ENCODE measurements at regions not wholly inside any gene's neighbourhood (a gene's known extent, or its start where the extent isn't known, plus 50 kb on each side); places are given as distances from the start of the nearest gene placed in this dataset.

DNA sequence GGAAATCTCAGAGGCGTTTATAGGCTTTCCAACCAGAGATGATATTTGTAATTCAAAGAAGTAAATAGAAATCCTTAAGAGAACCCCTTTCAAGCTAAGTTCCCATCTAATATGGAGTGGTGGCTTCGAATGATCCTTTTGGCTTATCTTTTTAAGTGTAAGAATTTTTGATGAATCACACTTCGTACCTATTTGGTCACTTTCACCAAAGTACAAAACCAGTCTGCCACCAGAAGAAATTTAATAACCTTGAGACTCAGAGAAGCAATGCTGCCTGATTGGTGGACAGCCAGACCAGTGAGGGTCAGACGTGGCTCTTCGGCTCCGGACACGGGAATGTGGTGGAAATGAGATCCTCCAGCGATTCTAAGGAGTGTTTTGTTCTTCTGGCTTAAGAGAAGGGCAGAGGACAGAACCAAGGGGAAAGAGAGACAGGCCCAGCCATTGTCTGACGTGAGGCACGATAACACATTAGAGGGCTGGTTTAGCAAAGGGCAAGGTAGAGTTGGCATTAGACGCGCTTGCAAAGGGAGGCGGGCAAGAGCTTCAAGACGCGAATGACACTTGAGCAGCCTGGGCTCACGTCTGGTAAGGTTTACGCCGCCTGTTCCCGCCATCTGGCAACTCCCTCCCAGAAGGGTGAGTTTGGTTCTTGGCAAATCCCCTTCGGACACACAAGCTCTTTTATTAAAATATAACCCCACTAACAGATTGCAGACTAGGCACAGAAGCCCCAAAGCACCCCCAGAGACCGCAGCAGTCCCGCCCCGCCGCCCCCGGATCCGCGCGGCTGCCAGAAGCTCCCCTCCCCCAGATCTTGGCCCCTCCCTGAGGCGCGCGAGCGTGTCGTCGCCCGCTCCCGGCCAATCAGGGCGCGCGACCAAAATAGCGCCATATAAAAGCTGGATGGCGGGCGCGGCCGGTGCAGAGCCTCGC, 50.0 kb upstream of the EZR start (continued):
- TF ChIP-seq, protein P1, sequence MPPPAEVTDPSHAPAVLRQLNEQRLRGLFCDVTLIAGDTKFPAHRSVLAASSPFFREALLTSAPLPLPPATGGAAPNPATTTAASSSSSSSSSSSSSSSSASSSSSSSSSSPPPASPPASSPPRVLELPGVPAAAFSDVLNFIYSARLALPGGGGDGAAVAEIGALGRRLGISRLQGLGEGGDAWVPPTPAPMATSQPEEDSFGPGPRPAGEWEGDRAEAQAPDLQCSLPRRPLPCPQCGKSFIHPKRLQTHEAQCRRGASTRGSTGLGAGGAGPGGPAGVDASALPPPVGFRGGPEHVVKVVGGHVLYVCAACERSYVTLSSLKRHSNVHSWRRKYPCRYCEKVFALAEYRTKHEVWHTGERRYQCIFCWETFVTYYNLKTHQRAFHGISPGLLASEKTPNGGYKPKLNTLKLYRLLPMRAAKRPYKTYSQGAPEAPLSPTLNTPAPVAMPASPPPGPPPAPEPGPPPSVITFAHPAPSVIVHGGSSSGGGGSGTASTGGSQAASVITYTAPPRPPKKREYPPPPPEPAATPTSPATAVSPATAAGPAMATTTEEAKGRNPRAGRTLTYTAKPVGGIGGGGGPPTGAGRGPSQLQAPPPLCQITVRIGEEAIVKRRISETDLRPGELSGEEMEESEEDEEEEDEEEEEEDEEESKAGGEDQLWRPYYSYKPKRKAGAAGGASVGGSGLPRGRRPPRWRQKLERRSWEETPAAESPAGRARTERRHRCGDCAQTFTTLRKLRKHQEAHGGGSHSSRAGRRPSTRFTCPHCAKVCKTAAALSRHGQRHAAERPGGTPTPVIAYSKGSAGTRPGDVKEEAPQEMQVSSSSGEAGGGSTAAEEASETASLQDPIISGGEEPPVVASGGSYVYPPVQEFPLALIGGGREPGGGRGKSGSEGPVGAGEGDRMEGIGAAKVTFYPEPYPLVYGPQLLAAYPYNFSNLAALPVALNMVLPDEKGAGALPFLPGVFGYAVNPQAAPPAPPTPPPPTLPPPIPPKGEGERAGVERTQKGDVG (CRISPR knock-in tag; IDR thresholded peaks at IDR 0.05) = no peak
- TF ChIP-seq, protein P2, sequence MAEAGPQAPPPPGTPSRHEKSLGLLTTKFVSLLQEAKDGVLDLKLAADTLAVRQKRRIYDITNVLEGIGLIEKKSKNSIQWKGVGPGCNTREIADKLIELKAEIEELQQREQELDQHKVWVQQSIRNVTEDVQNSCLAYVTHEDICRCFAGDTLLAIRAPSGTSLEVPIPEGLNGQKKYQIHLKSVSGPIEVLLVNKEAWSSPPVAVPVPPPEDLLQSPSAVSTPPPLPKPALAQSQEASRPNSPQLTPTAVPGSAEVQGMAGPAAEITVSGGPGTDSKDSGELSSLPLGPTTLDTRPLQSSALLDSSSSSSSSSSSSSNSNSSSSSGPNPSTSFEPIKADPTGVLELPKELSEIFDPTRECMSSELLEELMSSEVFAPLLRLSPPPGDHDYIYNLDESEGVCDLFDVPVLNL (IDR thresholded peaks at IDR 0.05; ENCODE audit: low read depth, low read length) = peak; percentile 61; the same call in 1 of the 2 replicates
- no peak for TF ChIP-seq CHD4 (IDR thresholded peaks at IDR 0.05)
- TF ChIP-seq ESRRA (IDR thresholded peaks at IDR 0.05; ENCODE audit: low read length) = 0 out of 2 replicates have a peak, but pooled peaks have one; percentile 4
- 0 out of 4 replicates have a peak, but pooled peaks of 1 of the 2 experiments have one; percentile 16 for TF ChIP-seq BHLHE40 (IDR thresholded peaks at IDR 0.05; ENCODE audit: borderline replicate concordance in 1 of 2, low read depth in 2 of 2, low read length in 1 of 2)
- TF ChIP-seq, protein P3, sequence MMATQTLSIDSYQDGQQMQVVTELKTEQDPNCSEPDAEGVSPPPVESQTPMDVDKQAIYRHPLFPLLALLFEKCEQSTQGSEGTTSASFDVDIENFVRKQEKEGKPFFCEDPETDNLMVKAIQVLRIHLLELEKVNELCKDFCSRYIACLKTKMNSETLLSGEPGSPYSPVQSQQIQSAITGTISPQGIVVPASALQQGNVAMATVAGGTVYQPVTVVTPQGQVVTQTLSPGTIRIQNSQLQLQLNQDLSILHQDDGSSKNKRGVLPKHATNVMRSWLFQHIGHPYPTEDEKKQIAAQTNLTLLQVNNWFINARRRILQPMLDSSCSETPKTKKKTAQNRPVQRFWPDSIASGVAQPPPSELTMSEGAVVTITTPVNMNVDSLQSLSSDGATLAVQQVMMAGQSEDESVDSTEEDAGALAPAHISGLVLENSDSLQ (IDR thresholded peaks at IDR 0.05) = peak; percentile 19; the same call in 1 of the 2 replicates
- no peak for TF ChIP-seq ETV6 (conservative IDR thresholded peaks at IDR 0.05 in 1 of 2, IDR thresholded peaks at IDR 0.05 in 1 of 2; ENCODE audit: borderline replicate concordance in 1 of 2, low read depth in 1 of 2)
- peak; percentile 33; the same call in 1 of the 3 replicates for TF ChIP-seq POU2F2 (IDR thresholded peaks at IDR 0.05; ENCODE audit: borderline replicate concordance, low read depth, low read length)
- TF ChIP-seq, protein P4, sequence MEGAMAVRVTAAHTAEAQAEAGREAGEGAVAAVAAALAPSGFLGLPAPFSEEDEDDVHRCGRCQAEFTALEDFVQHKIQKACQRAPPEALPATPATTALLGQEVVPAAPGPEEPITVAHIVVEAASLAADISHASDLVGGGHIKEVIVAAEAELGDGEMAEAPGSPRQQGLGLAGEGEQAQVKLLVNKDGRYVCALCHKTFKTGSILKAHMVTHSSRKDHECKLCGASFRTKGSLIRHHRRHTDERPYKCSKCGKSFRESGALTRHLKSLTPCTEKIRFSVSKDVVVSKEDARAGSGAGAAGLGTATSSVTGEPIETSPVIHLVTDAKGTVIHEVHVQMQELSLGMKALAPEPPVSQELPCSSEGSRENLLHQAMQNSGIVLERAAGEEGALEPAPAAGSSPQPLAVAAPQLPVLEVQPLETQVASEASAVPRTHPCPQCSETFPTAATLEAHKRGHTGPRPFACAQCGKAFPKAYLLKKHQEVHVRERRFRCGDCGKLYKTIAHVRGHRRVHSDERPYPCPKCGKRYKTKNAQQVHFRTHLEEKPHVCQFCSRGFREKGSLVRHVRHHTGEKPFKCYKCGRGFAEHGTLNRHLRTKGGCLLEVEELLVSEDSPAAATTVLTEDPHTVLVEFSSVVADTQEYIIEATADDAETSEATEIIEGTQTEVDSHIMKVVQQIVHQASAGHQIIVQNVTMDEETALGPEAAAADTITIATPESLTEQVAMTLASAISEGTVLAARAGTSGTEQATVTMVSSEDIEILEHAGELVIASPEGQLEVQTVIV (IDR thresholded peaks at IDR 0.05; ENCODE audit: borderline replicate concordance, partially characterized antibody) = no peak
- TF ChIP-seq, protein P5, sequence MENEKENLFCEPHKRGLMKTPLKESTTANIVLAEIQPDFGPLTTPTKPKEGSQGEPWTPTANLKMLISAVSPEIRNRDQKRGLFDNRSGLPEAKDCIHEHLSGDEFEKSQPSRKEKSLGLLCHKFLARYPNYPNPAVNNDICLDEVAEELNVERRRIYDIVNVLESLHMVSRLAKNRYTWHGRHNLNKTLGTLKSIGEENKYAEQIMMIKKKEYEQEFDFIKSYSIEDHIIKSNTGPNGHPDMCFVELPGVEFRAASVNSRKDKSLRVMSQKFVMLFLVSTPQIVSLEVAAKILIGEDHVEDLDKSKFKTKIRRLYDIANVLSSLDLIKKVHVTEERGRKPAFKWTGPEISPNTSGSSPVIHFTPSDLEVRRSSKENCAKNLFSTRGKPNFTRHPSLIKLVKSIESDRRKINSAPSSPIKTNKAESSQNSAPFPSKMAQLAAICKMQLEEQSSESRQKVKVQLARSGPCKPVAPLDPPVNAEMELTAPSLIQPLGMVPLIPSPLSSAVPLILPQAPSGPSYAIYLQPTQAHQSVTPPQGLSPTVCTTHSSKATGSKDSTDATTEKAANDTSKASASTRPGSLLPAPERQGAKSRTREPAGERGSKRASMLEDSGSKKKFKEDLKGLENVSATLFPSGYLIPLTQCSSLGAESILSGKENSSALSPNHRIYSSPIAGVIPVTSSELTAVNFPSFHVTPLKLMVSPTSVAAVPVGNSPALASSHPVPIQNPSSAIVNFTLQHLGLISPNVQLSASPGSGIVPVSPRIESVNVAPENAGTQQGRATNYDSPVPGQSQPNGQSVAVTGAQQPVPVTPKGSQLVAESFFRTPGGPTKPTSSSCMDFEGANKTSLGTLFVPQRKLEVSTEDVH (IDR thresholded peaks at IDR 0.05; ENCODE audit: low read depth, partially characterized antibody) = peak; percentile 67
- TF ChIP-seq YBX1 (IDR thresholded peaks at IDR 0.05) = no peak
- TF ChIP-seq RCOR1 (conservative IDR thresholded peaks at IDR 0.05; ENCODE audit: low read depth, low read length) = no peak
- TF ChIP-seq SMC3 (IDR thresholded peaks at IDR 0.05; ENCODE audit: borderline replicate concordance, low read length) = 0 out of 2 replicates have a peak, but pooled peaks have one; percentile 4
- TF ChIP-seq ZZZ3 (IDR thresholded peaks at IDR 0.05; ENCODE audit: control insufficient read depth, insufficient read length, low read depth) = no peak
- TF ChIP-seq HDGF (IDR thresholded peaks at IDR 0.05) = peak; percentile 54; the same call in 1 of the 2 replicates
